H7 (cell line): ENCODE measurements at regions not wholly inside any gene's neighbourhood (a gene's known extent, or its start where the extent isn't known, plus 50 kb on each side); places are given as distances from the start of the nearest gene placed in this dataset.

Source experiments
- DNase-seq: peaks from one replicate; pipeline ENCODE4 v3.0.0; 2012
- H3K27me3 ChIP-seq: 2 replicates; pipeline ENCODE4 v1.6.0; 2011; ENCODE audit warnings: mild to moderate bottlenecking, low read length; ENCODE audit not compliant: control insufficient read depth, insufficient read depth
- H3K36me3 ChIP-seq: replicated peaks from 2 replicates; pipeline ENCODE4 v1.5.1; 2011; ENCODE audit warnings: low read length; ENCODE audit not compliant: control insufficient read depth, insufficient read depth
- H3K4me3 ChIP-seq: 2 replicates; pipeline ENCODE4 v1.5.1; 2011; ENCODE audit warnings: low read depth, mild to moderate bottlenecking, control low read depth, low read length, moderate library complexity; ENCODE audit not compliant: insufficient read depth

DNA sequence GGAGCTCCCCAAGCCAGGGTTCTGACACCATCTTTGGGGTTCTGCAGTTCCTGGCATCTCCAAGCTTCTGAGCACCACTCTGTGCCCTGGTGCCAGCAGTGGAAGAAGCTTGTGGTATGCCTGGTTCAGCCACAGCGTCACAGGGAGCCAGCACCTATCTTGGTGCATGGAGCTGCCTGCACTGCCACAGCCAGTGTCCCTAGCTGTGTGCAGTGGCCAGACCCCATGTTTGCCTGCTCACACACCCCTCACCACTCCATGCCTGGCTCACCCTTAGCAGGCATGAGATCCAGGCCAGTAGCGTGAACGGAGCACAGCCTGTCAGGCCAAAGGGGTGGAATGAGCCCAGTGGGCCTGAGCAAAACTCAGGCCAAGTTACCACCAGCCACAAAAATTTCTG lies 290.2 kb upstream of the LRATD1 start:
- Histone ChIP-seq H3K36me3 (no peaks in the 10 kb centered on the region), H3K4me3 (no peak overlapping the region), H3K27me3 (no peaks in the 10 kb centered on the region)
- no peak for DNase-seq

DNA sequence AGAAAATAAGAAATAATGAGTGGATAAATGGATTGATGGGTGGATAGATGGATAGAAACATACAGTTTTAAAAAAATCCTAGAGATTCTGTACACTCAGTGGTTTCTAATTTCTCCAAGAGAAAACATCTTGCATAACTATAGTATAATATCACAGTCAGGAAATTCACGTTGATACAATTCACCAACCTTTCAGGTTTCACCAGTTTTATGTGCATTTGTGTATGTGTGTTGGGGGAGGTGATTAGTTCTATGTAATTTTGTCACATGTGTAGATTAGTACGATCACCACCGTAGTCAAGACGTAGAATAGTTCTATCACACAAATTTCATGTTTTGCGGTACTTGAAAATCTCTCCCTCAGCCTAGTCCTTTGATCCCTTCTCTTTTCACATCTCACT lies 288.2 kb upstream of the LRATD1 start:
- no peaks in the 10 kb centered on the region for H3K27me3 ChIP-seq
- no peaks in the 10 kb centered on the region for H3K36me3 ChIP-seq
- no peak overlapping the region for H3K4me3 ChIP-seq
- DNase-seq, result no peak

DNA sequence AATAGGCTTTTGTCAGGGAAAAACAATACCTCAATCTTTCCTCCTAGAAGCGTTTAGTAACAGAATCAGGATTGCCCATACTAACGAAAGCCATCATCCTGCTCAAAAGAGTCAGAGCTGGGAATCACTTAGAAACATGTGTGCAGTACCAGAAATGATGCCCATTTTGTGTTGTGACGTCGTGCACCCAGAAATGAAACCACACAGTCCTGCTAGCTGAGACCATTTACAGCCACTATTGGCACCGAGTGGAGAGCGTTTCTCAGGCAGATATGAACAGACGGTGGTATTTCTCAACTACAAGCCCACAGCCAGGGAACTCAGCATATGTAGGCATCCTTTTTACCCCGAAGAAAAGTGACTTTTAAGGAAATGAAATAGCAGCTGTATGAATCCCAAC lies 284.3 kb upstream of the LRATD1 start:
- no peak overlapping the region for H3K4me3 ChIP-seq
- no peak for DNase-seq
- no peaks in the 10 kb centered on the region for H3K27me3 ChIP-seq
- H3K36me3 ChIP-seq, result no peaks in the 10 kb centered on the region

DNA sequence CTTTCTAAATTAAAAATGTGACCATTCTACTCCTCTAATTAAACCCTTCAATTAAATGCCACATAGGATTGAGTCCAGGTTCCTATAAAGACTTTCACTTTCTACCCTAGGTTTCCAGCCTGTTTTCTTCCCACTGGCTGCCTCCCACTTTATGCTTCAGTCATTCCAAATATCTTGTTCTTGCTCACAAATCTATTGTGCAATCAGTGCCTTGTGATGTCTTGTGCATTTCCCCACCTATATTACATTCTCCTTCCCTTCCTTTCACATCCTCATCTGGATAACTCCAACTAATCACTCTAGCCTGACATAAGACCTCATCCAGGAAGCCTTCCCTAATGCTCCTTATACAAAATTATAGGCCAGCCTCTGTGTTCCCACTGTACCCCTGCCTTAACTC lies 281.7 kb upstream of the LRATD1 start:
- H3K4me3 ChIP-seq, result no peak overlapping the region
- no peaks in the 10 kb centered on the region for H3K36me3 ChIP-seq
- DNase-seq, result no peak
- no peaks in the 10 kb centered on the region for H3K27me3 ChIP-seq

DNA sequence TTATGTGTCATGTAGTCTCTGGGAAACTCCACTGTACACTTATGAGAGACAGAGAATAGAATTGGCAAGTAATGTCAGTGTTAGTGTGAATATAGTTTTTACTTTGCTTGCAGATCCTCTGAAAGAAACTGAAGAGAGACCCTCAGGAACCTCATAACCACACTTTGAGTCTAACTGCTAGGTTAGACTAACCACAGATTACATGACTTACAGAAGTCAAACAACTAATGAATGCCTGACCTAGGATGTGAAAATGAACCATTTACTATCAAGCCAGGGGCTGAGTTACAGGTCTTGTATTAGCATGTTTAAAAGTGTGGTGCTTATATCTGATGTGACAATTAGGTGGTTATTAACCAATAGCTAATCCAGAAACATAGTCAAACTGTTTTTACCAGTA lies 280.4 kb upstream of the LRATD1 start:
- no peak for DNase-seq
- Histone ChIP-seq H3K27me3 (no peaks in the 10 kb centered on the region), H3K36me3 (no peaks in the 10 kb centered on the region), H3K4me3 (no peak overlapping the region)

DNA sequence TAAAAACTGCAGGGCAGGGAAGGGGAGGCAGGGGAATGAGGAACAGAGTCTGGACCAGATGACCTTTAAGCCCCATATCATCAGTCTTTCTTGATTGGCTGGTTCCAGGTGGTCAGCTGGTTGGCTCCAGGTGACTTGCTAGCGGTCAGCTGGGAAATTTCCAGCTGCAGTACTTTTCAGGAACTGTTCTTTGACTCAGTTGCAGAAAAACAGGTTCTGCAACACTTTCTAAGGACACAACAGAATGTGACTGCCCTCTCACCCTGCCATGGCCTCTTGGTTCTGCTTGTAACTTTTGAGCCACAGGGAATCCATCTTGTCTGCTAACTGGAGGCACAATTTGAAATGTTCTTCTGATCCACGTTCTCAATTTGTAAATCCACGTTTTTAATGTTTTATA lies 278.3 kb upstream of the LRATD1 start:
- no peak for DNase-seq
- Histone ChIP-seq H3K4me3 (no peak overlapping the region), H3K27me3 (no peaks in the 10 kb centered on the region), H3K36me3 (no peaks in the 10 kb centered on the region)

DNA sequence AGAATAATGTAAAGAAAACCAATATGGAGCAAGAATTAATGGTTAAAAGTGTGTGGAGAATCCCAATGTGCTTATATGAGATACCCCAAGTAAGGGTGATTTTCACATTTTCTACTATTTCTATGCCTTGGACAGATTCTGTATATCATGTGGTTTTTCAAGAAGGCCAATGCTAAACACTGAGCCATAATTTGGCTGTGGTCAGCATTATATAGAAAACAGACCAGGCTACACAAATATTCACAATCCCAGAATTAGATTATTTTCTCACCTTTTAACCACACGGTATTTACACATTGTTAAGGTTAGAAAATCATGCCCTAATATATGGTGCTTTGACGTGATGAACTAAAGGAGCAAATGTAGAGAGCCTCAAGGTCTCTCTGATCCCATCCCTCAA lies 277.4 kb upstream of the LRATD1 start:
- DNase-seq, result no peak
- no peak overlapping the region for H3K4me3 ChIP-seq

DNA sequence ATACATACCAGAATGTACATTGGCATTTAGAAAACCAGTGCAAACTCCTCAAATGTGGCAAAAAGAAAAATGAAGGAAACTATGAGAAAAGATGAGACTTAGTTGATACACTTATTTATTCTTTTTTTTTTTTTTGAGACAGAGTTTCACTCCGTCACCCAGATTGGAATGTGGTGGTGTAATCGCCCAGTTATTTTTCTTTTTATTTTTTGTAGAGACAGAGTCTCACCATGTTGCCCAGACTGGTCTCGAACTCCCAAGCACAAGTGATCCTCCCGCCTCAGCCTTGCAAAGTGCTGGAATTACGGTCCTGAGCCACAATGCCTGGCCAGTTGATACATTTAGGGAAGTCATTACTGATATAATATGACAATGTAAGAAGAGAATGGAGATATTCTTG lies 274.2 kb upstream of the LRATD1 start:
- Histone ChIP-seq H3K27me3 (no peaks in the 10 kb centered on the region), H3K4me3 (no peak overlapping the region), H3K36me3 (no peaks in the 10 kb centered on the region)
- no peak for DNase-seq

More for the DNA sequence above, 277.4 kb upstream of the LRATD1 start:
- Histone ChIP-seq H3K27me3 (no peaks in the 10 kb centered on the region), H3K36me3 (no peaks in the 10 kb centered on the region)

DNA sequence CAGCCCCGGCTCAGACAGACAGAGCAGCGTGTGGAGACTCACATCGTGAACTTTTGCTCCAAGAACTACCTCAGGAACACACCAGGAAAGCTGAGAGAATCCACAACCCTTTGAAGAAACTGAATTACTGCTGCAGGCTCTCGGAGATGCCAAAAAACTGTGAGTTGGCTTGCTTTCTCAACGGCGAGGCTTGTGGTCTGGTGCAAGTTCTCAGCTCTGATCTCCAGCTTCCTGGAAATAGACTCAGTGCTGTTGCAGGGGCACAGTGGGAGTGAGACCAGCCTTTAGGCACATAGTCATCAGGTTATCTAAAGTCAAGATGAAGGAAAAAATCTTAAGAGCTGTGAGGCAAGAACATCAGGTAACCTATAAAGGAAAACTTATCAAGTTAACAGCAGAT lies 273.7 kb upstream of the LRATD1 start:
- Histone ChIP-seq H3K4me3 (no peak overlapping the region), H3K36me3 (no peaks in the 10 kb centered on the region), H3K27me3 (no peaks in the 10 kb centered on the region)
- DNase-seq, result no peak

DNA sequence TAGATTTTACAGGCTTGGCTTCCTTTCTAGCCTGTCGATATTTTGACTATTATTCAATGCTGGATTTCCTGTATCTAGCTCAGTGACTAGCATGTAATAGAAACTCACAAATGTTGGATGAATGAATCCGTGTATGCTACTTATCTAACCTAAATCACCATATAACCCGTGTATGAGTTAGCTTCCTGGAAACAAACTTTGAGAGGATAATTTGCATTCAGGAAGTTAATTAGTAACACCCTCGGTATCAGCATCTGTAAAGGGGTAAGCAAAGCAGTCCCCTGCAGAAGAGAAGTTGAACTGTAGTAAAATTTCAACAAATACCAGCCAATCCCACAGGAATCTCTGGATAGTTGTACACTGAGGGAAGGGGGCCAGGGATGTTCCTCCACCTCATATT lies 269.4 kb upstream of the LRATD1 start:
- Histone ChIP-seq H3K4me3 (no peak overlapping the region), H3K27me3 (no peaks in the 10 kb centered on the region), H3K36me3 (no peaks in the 10 kb centered on the region)
- DNase-seq, result no peak

DNA sequence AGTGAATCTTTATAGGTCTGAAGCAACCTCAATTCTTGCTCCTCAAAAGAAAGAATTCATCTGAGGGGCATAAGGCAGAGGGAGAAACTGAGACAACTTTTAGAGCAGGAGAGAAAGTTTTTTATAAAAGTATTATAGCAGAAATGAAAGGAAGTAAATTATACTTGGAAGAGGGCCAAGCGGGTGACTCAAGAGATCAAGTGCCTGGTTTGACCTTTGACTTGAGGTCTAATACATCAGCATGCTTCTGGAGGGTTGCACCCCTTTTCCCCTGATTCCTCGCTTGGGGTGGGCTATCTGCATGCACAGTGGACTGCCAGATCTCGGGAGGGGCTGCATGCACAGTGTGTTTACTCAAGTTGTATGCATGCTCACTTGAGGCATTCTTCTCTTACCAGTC lies 268.5 kb upstream of the LRATD1 start:
- no peak overlapping the region for H3K4me3 ChIP-seq
- DNase-seq, result no peak
- no peaks in the 10 kb centered on the region for H3K36me3 ChIP-seq
- no peaks in the 10 kb centered on the region for H3K27me3 ChIP-seq

DNA sequence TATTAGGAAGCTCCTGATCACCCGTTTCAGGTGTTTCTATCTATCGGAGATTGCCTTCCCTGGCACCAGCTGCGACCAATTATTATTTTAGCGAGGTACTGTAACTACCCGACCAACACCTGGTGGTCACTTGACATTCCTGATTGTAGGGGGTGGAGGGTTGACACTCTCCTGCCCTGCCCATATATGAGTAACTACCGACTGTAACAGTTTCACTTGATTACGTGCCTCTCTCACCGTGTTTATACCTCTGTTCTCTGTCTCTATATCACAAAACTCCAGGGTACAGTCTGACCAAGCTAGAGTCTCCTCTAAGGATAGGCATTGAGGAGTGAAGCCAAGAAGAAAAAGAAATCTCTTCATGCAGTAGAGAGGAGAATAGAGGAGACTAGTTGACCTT lies 268.0 kb upstream of the LRATD1 start:
- H3K27me3 ChIP-seq, result no peaks in the 10 kb centered on the region
- H3K4me3 ChIP-seq, result no peak overlapping the region
- H3K36me3 ChIP-seq, result no peaks in the 10 kb centered on the region
- DNase-seq, result no peak

DNA sequence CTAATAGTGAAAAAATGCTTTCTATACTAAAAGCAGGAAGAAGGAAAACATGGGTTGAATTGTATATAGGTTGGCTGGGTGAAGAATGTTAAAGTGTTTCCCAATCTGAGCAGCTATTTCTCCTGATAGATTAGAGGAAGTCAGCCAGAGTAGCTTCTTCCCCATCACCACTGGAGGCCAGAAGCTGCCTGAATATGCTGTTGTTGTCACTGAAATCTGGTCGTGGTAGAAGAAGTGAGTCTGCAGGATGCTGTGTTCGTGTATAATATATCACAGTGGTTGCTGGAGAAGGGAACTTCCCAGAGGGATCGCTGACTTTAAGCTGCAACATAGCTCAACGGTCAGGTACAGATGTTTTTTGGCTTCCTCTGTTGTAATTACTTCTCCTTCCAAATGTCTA lies 247.5 kb upstream of the LRATD1 start:
- Histone ChIP-seq H3K36me3 (no peaks in the 10 kb centered on the region), H3K27me3 (no peaks in the 10 kb centered on the region), H3K4me3 (no peak overlapping the region)
- peak; percentile 1 for DNase-seq

DNA sequence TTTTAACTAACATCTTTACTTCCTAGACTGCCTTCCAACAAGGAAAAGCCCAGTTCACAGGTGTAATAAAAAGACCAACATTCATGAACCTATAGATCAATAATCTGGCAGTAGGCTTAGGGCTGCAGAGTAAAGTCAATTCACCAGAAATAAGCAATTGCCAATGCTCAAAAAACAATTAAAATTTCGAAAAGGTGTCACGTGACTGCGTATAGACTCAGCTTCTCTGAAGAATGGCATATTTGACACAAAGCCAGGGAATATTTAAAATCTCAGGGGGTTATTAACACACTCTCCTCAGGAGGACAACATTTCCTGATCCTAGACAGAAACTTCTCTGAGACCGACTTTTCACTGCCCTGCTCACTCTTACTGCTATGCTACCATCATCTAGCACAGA lies 245.2 kb upstream of the LRATD1 start:
- H3K4me3 ChIP-seq, result no peak overlapping the region
- no peaks in the 10 kb centered on the region for H3K36me3 ChIP-seq
- no peaks in the 10 kb centered on the region for H3K27me3 ChIP-seq
- DNase-seq, result no peak

DNA sequence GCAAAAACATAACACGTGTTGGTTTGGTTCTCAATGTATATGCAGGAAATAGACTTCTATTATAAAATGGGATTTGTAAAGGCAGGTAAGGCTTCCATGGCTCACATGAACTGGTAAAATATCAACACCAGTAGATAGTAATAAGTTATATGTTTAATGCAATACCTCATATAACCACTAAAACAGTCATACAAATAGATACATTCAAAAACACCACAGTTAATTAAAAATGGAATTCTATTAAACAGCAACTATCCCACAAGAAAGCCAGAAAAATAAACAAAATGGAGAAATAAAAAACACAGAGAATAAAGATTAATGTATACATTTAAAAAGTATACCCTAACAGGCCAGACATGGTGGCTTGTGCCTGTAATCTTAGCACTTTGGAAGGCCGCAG lies 243.8 kb upstream of the LRATD1 start:
- H3K27me3 ChIP-seq, result no peaks in the 10 kb centered on the region
- DNase-seq, result no peak
- H3K36me3 ChIP-seq, result no peaks in the 10 kb centered on the region
- H3K4me3 ChIP-seq, result no peak overlapping the region

DNA sequence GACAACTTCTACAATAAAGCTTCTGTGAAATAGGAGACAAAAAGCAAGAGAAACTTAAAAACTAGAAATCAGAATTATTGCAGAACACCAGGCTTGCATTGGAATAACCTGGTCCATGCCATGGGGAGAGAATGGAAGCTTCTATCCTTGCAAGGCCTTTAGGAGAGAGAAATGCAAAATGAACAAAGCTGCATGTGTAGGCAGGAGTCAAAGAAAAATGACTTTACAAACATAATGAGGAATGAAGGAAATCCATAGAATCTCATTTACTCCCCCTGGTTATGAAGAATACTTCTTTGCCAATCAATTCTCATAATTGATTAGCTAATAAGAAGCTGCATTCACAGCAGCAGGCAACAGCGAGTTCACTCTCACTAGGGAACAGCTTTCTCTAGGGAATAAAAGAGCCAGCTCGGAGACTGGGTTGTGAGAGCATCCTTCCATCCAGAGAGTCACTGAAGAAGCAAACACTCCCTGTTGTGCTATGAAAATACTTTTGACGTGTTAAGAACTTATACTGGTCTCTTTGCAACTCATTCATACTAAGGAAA lies 235.9 kb upstream of the LRATD1 start:
- no peak for DNase-seq
- no peak overlapping the region for H3K4me3 ChIP-seq
- no peaks in the 10 kb centered on the region for H3K27me3 ChIP-seq
- H3K36me3 ChIP-seq, result no peaks in the 10 kb centered on the region
